Fibroblast of skin of back (primary cell): ENCODE measurements at regions not wholly inside any gene's neighbourhood (a gene's known extent, or its start where the extent isn't known, plus 50 kb on each side); places are given as distances from the start of the nearest gene placed in this dataset.

ENCODE experiments used
- DNase-seq: peaks from one replicate; pipeline ENCODE4 v3.0.0-alpha.2; 2013

- DNase-seq = peak; percentile 13
Observed at GRCh38 chr4:44927399-44928380, 201.3 kb upstream of the GNPDA2 start.

DNA sequence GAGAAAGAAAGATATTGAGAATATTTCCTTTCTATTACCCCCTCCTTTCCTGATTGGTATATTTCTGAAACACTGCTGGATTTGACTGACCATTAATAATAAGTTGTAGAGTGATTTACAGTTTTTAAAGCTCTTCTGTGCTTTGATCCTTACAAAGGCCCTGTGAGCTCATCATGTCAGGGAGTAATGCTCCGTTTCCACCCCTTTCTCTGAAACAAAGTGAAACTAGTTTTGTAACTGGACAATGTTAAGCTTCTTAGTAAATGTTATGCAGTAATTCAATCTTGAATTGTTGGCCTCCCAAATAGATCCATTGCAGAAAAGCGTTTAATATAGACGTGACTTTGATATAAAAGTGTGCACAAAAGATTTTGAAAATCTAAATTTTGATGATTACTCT is 190.1 kb upstream of the GNPDA2 start:
- DNase-seq = no peak

- DNase-seq = no peak
Observed at GRCh38 chr4:44914748-44915147, 188.4 kb upstream of the GNPDA2 start.

DNA sequence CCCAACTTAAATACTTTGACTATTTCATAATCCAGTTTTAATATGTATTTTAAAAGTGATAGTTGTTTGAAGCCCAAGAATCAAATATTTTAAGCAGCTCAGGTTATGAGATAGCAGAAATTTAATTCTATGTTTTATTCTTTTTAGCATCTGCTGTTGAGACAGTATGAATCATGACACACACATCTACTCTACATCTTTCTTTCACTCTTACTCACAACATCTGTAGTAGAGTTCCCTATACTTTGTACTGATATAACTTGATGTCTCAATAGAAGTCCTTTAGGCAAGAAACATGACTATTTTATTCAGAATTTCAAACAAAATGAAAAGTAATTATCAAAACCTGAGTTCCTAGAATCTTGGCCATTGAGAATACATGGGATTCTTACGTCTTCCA is 187.9 kb upstream of the GNPDA2 start:
- no peak for DNase-seq

DNA sequence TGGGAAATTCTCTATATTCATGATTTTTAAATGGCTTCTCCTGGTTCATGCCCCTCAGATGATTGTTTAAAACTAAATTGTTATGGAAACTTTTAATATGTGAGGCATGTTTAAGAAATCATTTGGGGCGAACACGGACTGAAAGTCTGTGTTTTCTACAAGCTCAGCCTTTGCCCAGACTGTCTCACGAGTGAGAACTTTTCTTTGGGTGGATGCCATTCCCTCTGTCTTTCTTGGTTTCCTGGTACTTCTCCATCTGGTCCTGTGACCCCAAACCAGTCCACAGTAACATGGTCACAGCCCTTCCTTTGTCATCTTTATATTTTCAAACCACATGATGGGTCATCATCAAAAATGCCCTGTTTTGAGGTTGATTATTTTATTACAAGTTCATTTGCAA is 186.6 kb upstream of the GNPDA2 start:
- no peak for DNase-seq

DNA sequence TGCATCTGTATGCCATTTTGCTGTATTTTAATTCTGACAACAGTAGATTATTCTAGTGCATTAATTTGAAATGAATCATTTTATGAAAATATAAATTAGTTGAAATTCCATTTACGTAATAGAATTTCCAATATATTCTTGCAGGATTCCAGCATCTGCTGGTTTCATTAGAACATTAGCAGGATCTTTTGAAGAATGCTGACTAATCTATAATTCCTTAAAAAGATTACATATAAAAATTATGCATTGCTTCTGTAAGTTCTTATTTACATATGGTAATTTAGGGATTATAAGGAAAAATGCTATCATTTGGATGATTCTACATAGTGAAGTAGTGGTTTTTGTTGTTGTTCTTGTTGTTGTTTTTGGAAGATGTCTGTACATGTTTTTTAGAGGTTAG is 182.2 kb upstream of the GNPDA2 start:
- no peak for DNase-seq

DNA sequence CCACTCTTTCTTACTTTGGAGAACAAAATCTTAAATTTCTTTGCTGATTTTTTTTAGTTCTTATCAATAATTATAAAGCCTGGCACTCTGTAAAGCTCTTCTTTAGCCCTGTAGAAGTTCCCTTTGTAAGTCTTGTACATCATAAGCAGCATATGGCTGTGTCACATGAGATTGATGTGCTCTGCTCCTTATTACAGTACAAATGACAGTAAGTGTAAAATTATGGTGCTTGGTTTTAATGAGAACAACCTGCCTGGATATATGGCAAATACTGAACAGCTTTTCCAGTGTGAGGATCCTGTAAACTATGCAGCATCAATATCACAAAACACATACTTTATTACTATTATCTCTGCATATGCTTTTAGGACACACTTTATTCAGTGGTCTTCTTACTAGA is 145.9 kb upstream of the GNPDA2 start:
- DNase-seq = no peak

- DNase-seq = no peak
Observed at GRCh38 chr4:44871133-44871532, 144.8 kb upstream of the GNPDA2 start.

DNA sequence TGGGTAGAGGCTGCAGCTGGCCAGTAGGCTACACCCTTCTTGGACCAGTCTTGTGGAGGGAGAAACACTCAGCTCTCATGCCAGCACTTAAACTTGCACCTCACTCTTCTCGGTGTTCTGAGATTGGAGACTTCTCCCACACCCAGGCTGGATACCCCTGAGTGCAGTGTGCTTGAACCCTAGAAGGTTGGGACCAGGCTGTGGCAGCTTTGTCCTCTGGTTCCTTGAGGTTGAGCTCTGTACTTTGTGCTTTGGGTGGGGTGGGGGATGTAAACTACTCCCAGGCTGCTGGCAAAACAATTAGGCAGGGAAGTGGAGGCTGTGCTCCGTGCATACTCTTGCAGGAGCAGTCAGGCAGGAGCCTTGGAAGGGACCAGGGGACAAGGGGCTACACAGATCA is 143.6 kb upstream of the GNPDA2 start:
- no peak for DNase-seq

DNA sequence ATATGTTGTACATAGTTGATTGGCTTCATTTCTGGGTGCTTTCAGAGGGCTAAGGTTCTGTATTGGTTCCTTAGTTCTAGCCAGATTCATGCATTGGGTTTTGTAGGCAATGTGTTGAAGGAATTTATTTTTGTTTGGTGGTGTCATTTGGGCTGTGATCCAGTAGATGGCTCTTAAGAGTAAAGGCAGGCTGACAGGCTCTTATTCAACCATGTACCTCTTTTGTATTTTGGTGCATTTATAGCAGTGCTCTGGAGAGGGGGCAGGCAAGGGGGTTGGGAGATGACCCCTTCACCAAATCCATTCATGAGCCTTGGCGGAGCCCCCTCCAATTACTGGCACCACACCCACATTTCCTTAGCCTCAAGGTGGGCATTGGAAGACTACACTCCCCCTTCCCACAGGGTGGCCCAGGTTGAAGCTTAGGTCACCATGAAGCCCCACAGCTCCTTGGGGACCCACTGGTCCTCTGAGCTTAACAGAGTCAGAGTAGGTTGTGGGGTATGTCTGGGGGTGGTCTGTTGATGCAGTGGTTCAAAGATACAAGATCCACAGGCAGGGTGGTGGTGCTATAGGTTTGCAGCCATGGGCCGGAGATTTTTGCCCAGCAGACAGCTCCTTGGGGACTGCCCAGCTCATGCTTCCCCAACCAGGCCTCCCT is 143.0 kb upstream of the GNPDA2 start:
- DNase-seq = no peak

DNA sequence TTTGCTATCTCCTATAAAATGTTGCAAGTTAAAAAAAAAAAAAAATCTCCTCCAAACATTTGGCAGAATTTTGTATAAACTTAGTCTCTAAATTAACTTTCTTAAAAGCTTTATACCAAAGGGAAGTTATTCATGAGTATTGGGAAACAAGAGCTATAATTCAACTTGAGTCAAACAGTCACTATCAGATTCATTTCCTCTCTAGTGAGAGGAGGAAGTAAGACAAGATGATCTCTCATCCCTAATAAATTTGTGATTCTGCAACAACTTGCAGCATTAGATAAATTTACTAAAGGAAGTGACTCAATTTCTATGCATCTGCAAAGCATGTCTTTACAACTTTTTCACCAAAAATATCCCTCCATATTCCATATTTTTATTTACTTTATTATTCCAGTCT is 135.4 kb upstream of the GNPDA2 start:
- DNase-seq = peak; percentile 9

- no peak for DNase-seq
Observed at GRCh38 chr4:44859477-44859876, 133.1 kb upstream of the GNPDA2 start.

- DNase-seq = no peak
Observed at GRCh38 chr4:44848466-44848865, 122.1 kb upstream of the GNPDA2 start.

GRCh38 chr4:44845993-44846392 is 119.6 kb upstream of the GNPDA2 start:
- no peak for DNase-seq

DNA sequence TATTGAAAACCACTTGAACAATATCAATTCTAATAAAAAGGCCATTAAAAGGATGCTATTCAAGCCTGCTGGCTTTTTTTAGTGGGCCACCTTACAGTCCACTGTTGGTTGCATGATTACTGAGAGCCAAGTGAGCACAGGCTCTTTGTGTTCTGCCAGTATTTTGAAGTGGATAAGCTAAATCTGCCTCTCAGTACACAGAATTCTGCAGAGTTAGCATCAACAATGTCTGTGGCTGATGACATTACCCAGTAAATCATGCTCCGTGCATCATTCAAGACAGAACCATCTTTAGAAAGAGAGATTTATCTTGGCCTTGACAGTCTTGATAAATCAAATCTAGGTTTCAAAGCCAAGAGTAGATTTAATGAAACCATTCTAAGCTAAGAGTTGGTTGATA is 119.0 kb upstream of the GNPDA2 start:
- no peak for DNase-seq

GRCh38 chr4:44842531-44842930 is 116.2 kb upstream of the GNPDA2 start:
- no peak for DNase-seq

- DNase-seq = no peak
Observed at GRCh38 chr4:44817930-44818329, 91.6 kb upstream of the GNPDA2 start.

GRCh38 chr4:44806071-44806470 is 79.7 kb upstream of the GNPDA2 start:
- DNase-seq = no peak

DNA sequence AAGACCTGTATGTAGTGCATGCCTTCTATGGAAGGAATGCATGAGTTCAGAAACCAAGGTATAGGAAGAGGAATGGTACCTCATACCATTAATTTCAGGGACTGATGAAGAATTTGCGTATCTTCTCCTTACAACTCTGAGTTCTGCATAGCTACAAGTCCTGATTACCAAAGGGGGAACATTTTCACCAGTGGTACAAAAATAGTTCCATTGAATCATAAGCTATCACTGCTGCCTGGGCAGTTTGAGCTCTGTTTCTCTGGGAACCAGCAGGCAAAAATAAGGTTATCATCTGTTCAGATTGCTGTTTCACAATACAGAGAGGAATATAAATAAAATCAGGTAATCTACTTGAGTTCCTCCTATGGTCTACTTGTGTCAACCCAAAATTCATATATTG is 77.9 kb upstream of the GNPDA2 start:
- no peak for DNase-seq

- no peak for DNase-seq
Observed at GRCh38 chr4:44801384-44801783, 75.0 kb upstream of the GNPDA2 start.

GRCh38 chr4:44791831-44792230 is 65.5 kb upstream of the GNPDA2 start:
- DNase-seq = no peak

- DNase-seq = no peak
Observed at GRCh38 chr4:44777115-44777514, 50.8 kb upstream of the GNPDA2 start.
